ENCODE measurements at regions not wholly inside any gene's neighbourhood (a gene's known extent, or its start where the extent isn't known, plus 50 kb on each side); places are given as distances from the start of the nearest gene placed in this dataset.
"Not testable (repeated sequence)": the region's sequence is repeated elsewhere in the genome, so short reads cannot be mapped to it uniquely, and the experiment has no call there.

DNA sequence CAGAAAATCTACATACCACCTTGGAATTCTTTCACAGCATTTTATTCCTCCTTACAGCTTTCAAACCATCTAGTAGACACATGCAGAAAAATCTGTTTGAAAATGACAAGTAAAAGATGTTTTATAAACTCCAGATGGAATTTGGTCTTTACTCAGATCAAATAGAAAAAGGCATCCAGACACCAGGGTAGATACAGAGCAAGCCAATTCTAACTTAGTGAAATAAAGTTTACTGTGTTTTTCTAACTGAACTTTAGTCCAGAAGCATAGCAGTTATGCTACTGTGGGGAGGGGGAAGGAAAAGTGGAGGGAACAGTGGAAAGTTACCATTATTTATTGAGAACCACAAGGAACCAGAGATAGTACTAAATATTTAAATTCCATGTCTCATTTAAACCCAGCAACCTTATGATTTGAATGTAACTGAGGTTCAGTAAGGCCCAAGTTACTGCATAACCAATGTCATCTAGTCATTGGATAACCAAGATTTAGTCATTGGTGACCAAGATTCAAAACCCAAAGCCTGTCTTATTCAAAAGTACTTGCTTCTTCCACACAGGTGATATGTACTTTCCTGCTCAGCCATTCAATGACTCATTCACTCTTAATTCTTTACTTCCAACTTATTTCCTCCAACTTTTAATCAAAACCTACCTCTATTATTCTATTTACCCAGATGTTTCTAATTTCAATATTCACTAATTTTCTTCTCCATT lies 57.7 kb downstream of the RAD51AP2 start:
- no peak overlapping the region for H3K4me3 Mint-ChIP-seq
- no peaks in the 10 kb centered on the region for H3K36me3 Mint-ChIP-seq (ENCODE audit: low read depth)
- H3K27me3 Mint-ChIP-seq (ENCODE audit: low read depth), result no peaks in the 10 kb centered on the region
- no peaks in the 10 kb centered on the region for H3K9me3 Mint-ChIP-seq
- H3K27ac Mint-ChIP-seq, result no peak overlapping the region
- H3K4me1 Mint-ChIP-seq (ENCODE audit: low read depth), result no peaks in the 10 kb centered on the region

- H3K27me3 Mint-ChIP-seq (ENCODE audit: low read depth), result no peaks in the 10 kb centered on the region
- H3K4me1 Mint-ChIP-seq (ENCODE audit: low read depth), result no peaks in the 10 kb centered on the region
- H3K4me3 Mint-ChIP-seq, result no peak overlapping the region
- H3K27ac Mint-ChIP-seq, result no peak overlapping the region
- H3K9me3 Mint-ChIP-seq, result no peaks in the 10 kb centered on the region
- H3K36me3 Mint-ChIP-seq (ENCODE audit: low read depth), result no peaks in the 10 kb centered on the region
Measured at GRCh38 chr2:17455343-17455742, 62.9 kb downstream of the RAD51AP2 start.

- H3K4me1 Mint-ChIP-seq (ENCODE audit: low read depth); H3K4me3 Mint-ChIP-seq; H3K36me3 Mint-ChIP-seq (ENCODE audit: low read depth); H3K27ac Mint-ChIP-seq; H3K27me3 Mint-ChIP-seq (ENCODE audit: low read depth): not testable (repeated sequence)
- H3K9me3 Mint-ChIP-seq, result peaks cover 25% of the 10 kb centered on the region
Measured at GRCh38 chr2:17446191-17446590, 72.0 kb downstream of the RAD51AP2 start.

- Mint-ChIP-seq H3K27ac (no peak overlapping the region), H3K27me3 (ENCODE audit: low read depth) (no peaks in the 10 kb centered on the region), H3K4me1 (ENCODE audit: low read depth) (no peaks in the 10 kb centered on the region), H3K9me3 (peaks cover 25% of the 10 kb centered on the region), H3K4me3 (no peak overlapping the region), H3K36me3 (ENCODE audit: low read depth) (no peaks in the 10 kb centered on the region)
Measured at GRCh38 chr2:17445744-17446143, 72.5 kb downstream of the RAD51AP2 start.

- no peaks in the 10 kb centered on the region for H3K27me3 Mint-ChIP-seq (ENCODE audit: low read depth)
- H3K36me3 Mint-ChIP-seq (ENCODE audit: low read depth), result no peaks in the 10 kb centered on the region
- no peaks in the 10 kb centered on the region for H3K4me1 Mint-ChIP-seq (ENCODE audit: low read depth)
- H3K4me3 Mint-ChIP-seq, result no peak overlapping the region
- H3K9me3 Mint-ChIP-seq, result peaks cover 7% of the 10 kb centered on the region
- H3K27ac Mint-ChIP-seq, result no peak overlapping the region
Measured at GRCh38 chr2:17442334-17442733, 75.9 kb downstream of the RAD51AP2 start.

DNA sequence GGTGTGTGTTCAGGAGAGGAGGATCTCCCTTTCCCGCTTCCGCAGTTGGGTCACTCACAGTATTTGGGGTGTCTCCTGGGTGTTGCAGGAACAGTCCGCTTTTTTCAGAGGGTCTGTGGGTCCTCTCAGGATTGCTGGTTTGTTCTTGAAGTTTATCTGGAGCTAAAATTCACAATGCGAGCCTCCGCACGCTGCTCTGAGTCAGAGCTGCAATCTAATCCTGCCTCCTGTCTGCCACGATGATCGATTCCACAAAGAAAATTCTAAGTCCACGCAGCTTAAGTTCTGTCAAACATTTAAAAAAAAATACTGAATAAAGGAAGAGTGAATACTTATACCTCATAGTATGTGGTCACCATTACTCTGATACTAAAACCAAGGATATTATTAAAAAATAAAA lies 76.5 kb downstream of the RAD51AP2 start:
- H3K4me1 Mint-ChIP-seq (ENCODE audit: low read depth), result no peaks in the 10 kb centered on the region
- no peaks in the 10 kb centered on the region for H3K36me3 Mint-ChIP-seq (ENCODE audit: low read depth)
- H3K27ac Mint-ChIP-seq, result no peak overlapping the region
- no peak overlapping the region for H3K4me3 Mint-ChIP-seq
- peaks cover 7% of the 10 kb centered on the region for H3K9me3 Mint-ChIP-seq
- no peaks in the 10 kb centered on the region for H3K27me3 Mint-ChIP-seq (ENCODE audit: low read depth)

GRCh38 chr2:17441055-17441771 lies 77.0 kb downstream of the RAD51AP2 start:
- no peaks in the 10 kb centered on the region for H3K36me3 Mint-ChIP-seq (ENCODE audit: low read depth)
- no peaks in the 10 kb centered on the region for H3K4me1 Mint-ChIP-seq (ENCODE audit: low read depth)

GRCh38 chr2:17430326-17430725 lies 87.9 kb downstream of the RAD51AP2 start:
- no peaks in the 10 kb centered on the region for H3K27me3 Mint-ChIP-seq (ENCODE audit: low read depth)
- H3K9me3 Mint-ChIP-seq, result no peaks in the 10 kb centered on the region
- H3K27ac Mint-ChIP-seq, result no peak overlapping the region
- H3K4me1 Mint-ChIP-seq (ENCODE audit: low read depth), result no peaks in the 10 kb centered on the region
- H3K36me3 Mint-ChIP-seq (ENCODE audit: low read depth), result no peaks in the 10 kb centered on the region
- no peak overlapping the region for H3K4me3 Mint-ChIP-seq

More at GRCh38 chr2:17441055-17441771, 77.0 kb downstream of the RAD51AP2 start:
- Mint-ChIP-seq H3K4me3 (no peak overlapping the region), H3K27me3 (ENCODE audit: low read depth) (no peaks in the 10 kb centered on the region), H3K9me3 (peaks cover 2% of the 10 kb centered on the region), H3K27ac (no peak overlapping the region)

DNA sequence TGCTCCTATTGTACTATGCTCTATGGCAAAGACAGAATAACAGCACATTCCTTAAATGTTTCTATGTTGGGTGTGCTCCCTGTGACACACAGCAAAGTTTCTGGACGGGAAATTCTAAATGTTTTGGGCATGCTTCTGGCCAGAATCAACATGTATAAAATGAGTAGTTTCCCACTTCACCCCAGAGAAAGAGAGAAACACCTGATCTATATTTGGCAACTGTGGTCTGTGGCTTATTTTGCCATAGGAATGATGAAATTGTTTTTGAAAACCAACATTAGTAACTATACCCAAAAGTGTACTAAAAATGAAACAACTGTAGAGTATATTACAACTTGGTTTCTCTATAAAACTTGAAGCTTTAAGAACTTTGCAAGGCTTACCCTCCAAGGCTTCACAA lies 89.1 kb downstream of the RAD51AP2 start:
- Mint-ChIP-seq H3K4me1 (ENCODE audit: low read depth) (no peaks in the 10 kb centered on the region), H3K36me3 (ENCODE audit: low read depth) (no peaks in the 10 kb centered on the region), H3K27ac (no peak overlapping the region), H3K4me3 (no peak overlapping the region), H3K9me3 (no peaks in the 10 kb centered on the region), H3K27me3 (ENCODE audit: low read depth) (no peaks in the 10 kb centered on the region)

- Mint-ChIP-seq H3K4me1 (ENCODE audit: low read depth) (no peaks in the 10 kb centered on the region), H3K4me3 (no peak overlapping the region), H3K9me3 (no peaks in the 10 kb centered on the region), H3K27me3 (ENCODE audit: low read depth) (no peaks in the 10 kb centered on the region), H3K27ac (no peak overlapping the region), H3K36me3 (ENCODE audit: low read depth) (no peaks in the 10 kb centered on the region)
Measured at GRCh38 chr2:17427401-17427800, 90.8 kb downstream of the RAD51AP2 start.

- H3K4me3 Mint-ChIP-seq, result no peak overlapping the region
- H3K27me3 Mint-ChIP-seq (ENCODE audit: low read depth), result no peaks in the 10 kb centered on the region
- no peaks in the 10 kb centered on the region for H3K36me3 Mint-ChIP-seq (ENCODE audit: low read depth)
- H3K4me1 Mint-ChIP-seq (ENCODE audit: low read depth), result no peaks in the 10 kb centered on the region
- H3K27ac Mint-ChIP-seq, result no peak overlapping the region
- H3K9me3 Mint-ChIP-seq, result no peaks in the 10 kb centered on the region
Measured at GRCh38 chr2:17426743-17427142, 91.5 kb downstream of the RAD51AP2 start.

- Mint-ChIP-seq H3K9me3 (no peaks in the 10 kb centered on the region), H3K4me1 (ENCODE audit: low read depth) (no peaks in the 10 kb centered on the region), H3K36me3 (ENCODE audit: low read depth) (no peaks in the 10 kb centered on the region), H3K4me3 (no peak overlapping the region), H3K27me3 (ENCODE audit: low read depth) (no peaks in the 10 kb centered on the region), H3K27ac (no peak overlapping the region)
Measured at GRCh38 chr2:17422061-17422460, 96.2 kb downstream of the RAD51AP2 start.

DNA sequence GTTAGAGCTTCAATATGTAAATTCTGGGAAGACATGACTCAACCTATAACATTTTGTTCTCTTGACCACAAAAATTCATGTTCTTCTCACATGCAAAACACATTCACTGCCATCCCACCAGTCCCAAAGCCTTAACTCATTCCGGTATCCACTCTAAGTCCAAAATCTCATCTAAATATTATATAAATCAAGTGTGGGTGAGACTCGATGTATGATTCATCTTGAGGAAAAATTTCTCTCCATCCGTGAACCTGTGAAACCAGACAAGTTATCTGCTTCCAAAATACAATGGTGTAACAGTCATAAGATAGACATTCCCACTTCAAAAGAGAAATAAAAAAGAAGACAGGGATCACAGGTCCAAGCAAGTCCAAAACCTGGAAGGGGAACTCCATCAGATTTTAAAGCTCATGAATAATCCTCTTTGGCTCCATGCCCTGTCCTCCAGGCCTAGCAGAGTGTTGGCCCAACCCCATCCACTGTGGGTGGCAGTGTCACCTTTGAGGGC lies 101.3 kb downstream of the RAD51AP2 start:
- no peak overlapping the region for H3K4me3 Mint-ChIP-seq
- no peaks in the 10 kb centered on the region for H3K9me3 Mint-ChIP-seq
- H3K27ac Mint-ChIP-seq, result no peak overlapping the region
- H3K27me3 Mint-ChIP-seq (ENCODE audit: low read depth), result no peaks in the 10 kb centered on the region
- no peaks in the 10 kb centered on the region for H3K4me1 Mint-ChIP-seq (ENCODE audit: low read depth)
- H3K36me3 Mint-ChIP-seq (ENCODE audit: low read depth), result no peaks in the 10 kb centered on the region

DNA sequence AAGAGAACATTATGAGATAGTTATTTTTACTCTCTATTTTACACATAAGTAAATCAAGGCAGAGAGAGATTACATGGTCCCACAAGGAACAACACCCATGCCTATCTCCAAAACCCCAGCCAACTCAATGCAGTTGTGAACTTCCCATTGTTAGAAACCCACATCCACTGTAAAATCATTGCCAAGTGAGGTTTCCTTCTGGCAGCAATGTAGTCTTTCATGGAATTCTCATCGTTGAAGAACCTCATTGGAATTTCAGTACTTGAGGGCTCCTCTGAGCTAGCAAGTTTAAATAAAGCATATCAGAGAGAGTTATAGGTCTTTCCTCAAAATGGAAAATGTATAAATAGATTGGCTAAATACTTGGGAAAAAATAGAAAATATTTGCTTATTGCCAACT lies 105.2 kb downstream of the RAD51AP2 start:
- H3K36me3 Mint-ChIP-seq (ENCODE audit: low read depth), result no peaks in the 10 kb centered on the region

GRCh38 chr2:17401096-17401495 lies 117.1 kb downstream of the RAD51AP2 start:
- Mint-ChIP-seq H3K27ac (no peak overlapping the region), H3K27me3 (ENCODE audit: low read depth) (no peaks in the 10 kb centered on the region), H3K9me3 (peaks cover 12% of the 10 kb centered on the region), H3K4me3 (no peak overlapping the region), H3K36me3 (ENCODE audit: low read depth) (no peaks in the 10 kb centered on the region), H3K4me1 (ENCODE audit: low read depth) (no peaks in the 10 kb centered on the region)

More for the DNA sequence above, 105.2 kb downstream of the RAD51AP2 start:
- H3K9me3 Mint-ChIP-seq, result no peaks in the 10 kb centered on the region
- no peaks in the 10 kb centered on the region for H3K4me1 Mint-ChIP-seq (ENCODE audit: low read depth)
- H3K4me3 Mint-ChIP-seq, result no peak overlapping the region
- H3K27me3 Mint-ChIP-seq (ENCODE audit: low read depth), result no peaks in the 10 kb centered on the region
- H3K27ac Mint-ChIP-seq, result no peak overlapping the region
